HCT116 (cell line): ENCODE measurements at regions not wholly inside any gene's neighbourhood (a gene's known extent, or its start where the extent isn't known, plus 50 kb on each side); places are given as distances from the start of the nearest gene placed in this dataset.

Experiments
- ATAC-seq: fragments of 200-7000 bp; cut with Tn5 transposase; 2 replicates; pipeline ENCODE4 v1.9.1; 2020; ENCODE audit warnings: mild to moderate bottlenecking, moderate library complexity
- BruUV-seq: library from RNA; stranded (reverse); fragments of 400-500 nt; replicated peaks from 2 replicates; lab custom pipeline; 2021; lab: Mats Ljungman, UMichigan
- CTCF ChIA-PET: fragments of 300-600 bp; sonication (Branson Sonifier 250); formaldehyde crosslinking; loops from one replicate; lab custom pipeline; 2021; ENCODE audit warnings: antibody characterized with exemption; lab: Charles Lee
- POLR2A ChIA-PET: fragments of 300-600, 350-600 bp; sonication (Branson Sonifier 250); formaldehyde crosslinking; loops from one replicate; lab custom pipeline; 2021; ENCODE audit warnings: antibody characterized with exemption; lab: Charles Lee
- RAD21 ChIA-PET, 2 experiments: fragments of 300-600 bp; sonication (Branson Sonifier 250); formaldehyde crosslinking; loops; one replicate each; lab custom pipeline; 2023; ENCODE audit warnings: low total read pairs in 2 of 2; ENCODE audit not compliant: uncharacterized antibody in 2 of 2, unreplicated experiment in 2 of 2, low non-redundant PET in 1 of 2; lab: Charles Lee
- DNase-seq: peaks from one replicate; pipeline ENCODE4 v3.0.0-alpha.2; 2010; ENCODE audit warnings: low read depth, low spot score
- H2AFZ ChIP-seq: fragments of 200-600 bp; shearing (Covaris generic), sonication (generic); 2 replicates; pipeline ENCODE4 v1.6.1; 2017; ENCODE audit warnings: low read depth, mixed run types, mixed read lengths, antibody characterized with exemption, low read length; ENCODE audit not compliant: poor library complexity, severe bottlenecking
- H3K27ac ChIP-seq: 2 replicates; pipeline ENCODE4 v1.5.1; 2012; ENCODE audit warnings: low read depth, low read length
- H3K27me3 ChIP-seq: fragments of 200-600 bp; sonication (generic); 2 replicates; pipeline ENCODE4 v1.6.1; 2016; ENCODE audit warnings: mixed run types, low read length, mixed read lengths; ENCODE audit not compliant: insufficient read depth
- H3K36me3 ChIP-seq, 2 experiments: fragments of 200-500 bp in 1 of 2; fragments of 200-600 bp in 1 of 2; sonication (Bioruptor generic) in 1 of 2; sonication (generic) in 1 of 2; 2 replicates each; pipeline versions ENCODE4 v1.5.1 to v1.6.1; 2014 to 2016; ENCODE audit warnings: low read length in 2 of 2, inconsistent platforms in 1 of 2, mixed read lengths in 1 of 2, mixed run types in 1 of 2; ENCODE audit not compliant: insufficient read depth in 2 of 2, control insufficient read depth in 1 of 2
- H3K4me1 ChIP-seq, 2 experiments: fragments of 200-600 bp in 1 of 2; sonication (generic) in 1 of 2; 2 replicates each; pipeline versions ENCODE4 v1.5.1 to v1.6.1; 2012 to 2017; ENCODE audit warnings: low read length in 2 of 2, inconsistent platforms in 1 of 2, mild to moderate bottlenecking in 1 of 2, mixed read lengths in 1 of 2, mixed run types in 1 of 2, moderate library complexity in 1 of 2; ENCODE audit not compliant: insufficient read depth in 2 of 2, control insufficient read depth in 1 of 2
- H3K4me2 ChIP-seq: fragments of 200-600 bp; sonication (generic); 2 replicates; pipeline ENCODE4 v1.6.1; 2017; ENCODE audit warnings: mixed run types, low read length, mixed read lengths
- H3K4me3 ChIP-seq, 2 experiments: fragments of 200-600 bp in 1 of 2; sonication (generic) in 1 of 2; replicated peaks in 1 of 2; 2 replicates each; pipeline ENCODE4 v1.5.1; 2011 to 2016; ENCODE audit warnings: low read length in 2 of 2, control low read depth in 1 of 2, low read depth in 1 of 2, mild to moderate bottlenecking in 1 of 2, mixed read lengths in 1 of 2, mixed run types in 1 of 2
- H3K79me2 ChIP-seq: fragments of 200-600 bp; sonication (generic); 2 replicates; pipeline ENCODE4 v1.6.1; 2017; ENCODE audit warnings: mild to moderate bottlenecking, mixed run types, low read length, moderate library complexity, mixed read lengths; ENCODE audit not compliant: insufficient read depth
- H3K9ac ChIP-seq: fragments of 200-600 bp; sonication (generic); 2 replicates; pipeline ENCODE4 v1.6.1; 2016; ENCODE audit warnings: low read length, mixed read lengths
- H3K9me2 ChIP-seq: fragments of 200-600 bp; sonication (generic), shearing (Covaris generic); 2 replicates; pipeline ENCODE4 v1.6.1; 2017; ENCODE audit warnings: mixed run types, mild to moderate bottlenecking, moderate library complexity; ENCODE audit not compliant: insufficient read depth
- H3K9me3 ChIP-seq, 2 experiments: fragments of 200-500 bp in 1 of 2; fragments of 200-600 bp in 1 of 2; sonication (Bioruptor generic) in 1 of 2; sonication (generic) in 1 of 2; 2 replicates each; pipeline ENCODE4 v1.6.1; 2014 to 2017; ENCODE audit warnings: low read length in 2 of 2, mixed read lengths in 2 of 2, inconsistent platforms in 1 of 2, low read depth in 1 of 2, mild to moderate bottlenecking in 1 of 2, mixed run types in 1 of 2, moderate library complexity in 1 of 2; ENCODE audit not compliant: control insufficient read depth in 1 of 2, insufficient read depth in 1 of 2
- H4K20me1 ChIP-seq: fragments of 200-600 bp; sonication (generic), shearing (Covaris generic); 2 replicates; pipeline ENCODE4 v1.6.1; 2017; ENCODE audit warnings: mixed run types, mild to moderate bottlenecking, moderate library complexity; ENCODE audit not compliant: insufficient read depth
- ATF3 ChIP-seq: IDR thresholded peaks from 2 replicates; pipeline ENCODE4 v1.6.1; 2012
- CBX3 ChIP-seq: IDR thresholded peaks from 2 replicates; pipeline ENCODE4 v1.6.1; 2012; ENCODE audit warnings: low read depth
- EGR1 ChIP-seq: IDR thresholded peaks from 2 replicates; pipeline ENCODE4 v1.6.1; 2012; ENCODE audit warnings: low read depth
- ELF1 ChIP-seq: IDR thresholded peaks from 2 replicates; pipeline ENCODE4 v1.6.1; 2012; ENCODE audit warnings: low read depth, borderline replicate concordance
- EZH2 ChIP-seq: fragments of 200-600 bp; sonication (generic); IDR thresholded peaks from 2 replicates; pipeline ENCODE4 v1.6.1; 2017; ENCODE audit warnings: antibody characterized with exemption, mixed run types
- EZH2phosphoT487 ChIP-seq: fragments of 200-600 bp; IDR thresholded peaks from 2 replicates; pipeline ENCODE4 v1.6.1; 2018; ENCODE audit warnings: antibody characterized with exemption, borderline replicate concordance
- FOSL1 ChIP-seq: IDR thresholded peaks from 2 replicates; pipeline ENCODE4 v1.6.1; 2012; ENCODE audit warnings: low read depth
- JUND ChIP-seq: IDR thresholded peaks from 2 replicates; pipeline ENCODE4 v1.6.1; 2012
- MAX ChIP-seq: IDR thresholded peaks from 2 replicates; pipeline ENCODE4 v1.6.1; 2012
- POLR2AphosphoS5 ChIP-seq: IDR thresholded peaks from 2 replicates; pipeline ENCODE4 v1.6.1; 2011; ENCODE audit warnings: mild to moderate bottlenecking, low read depth, low read length, moderate library complexity
- RAD21 ChIP-seq: IDR thresholded peaks from 2 replicates; pipeline ENCODE4 v1.6.1; 2012; ENCODE audit warnings: low read depth, mild to moderate bottlenecking
- REST ChIP-seq: IDR thresholded peaks from 2 replicates; pipeline ENCODE4 v1.6.1; 2012; ENCODE audit warnings: low read depth
- SIN3A ChIP-seq: IDR thresholded peaks from 2 replicates; pipeline ENCODE4 v1.6.1; 2012; ENCODE audit warnings: low read depth
- SP1 ChIP-seq: IDR thresholded peaks from 2 replicates; pipeline ENCODE4 v1.6.1; 2012; ENCODE audit warnings: low read depth
- SRF ChIP-seq: IDR thresholded peaks from 2 replicates; pipeline ENCODE4 v1.6.1; 2012; ENCODE audit warnings: low read depth
- TCF7L2 ChIP-seq: IDR thresholded peaks from 2 replicates; pipeline ENCODE4 v1.7.0; 2011; ENCODE audit warnings: borderline replicate concordance, inconsistent platforms; ENCODE audit not compliant: insufficient read depth, insufficient read length; ENCODE audit errors: extremely low read depth
- YY1 ChIP-seq: IDR thresholded peaks from 2 replicates; pipeline ENCODE4 v1.6.1; 2011; ENCODE audit warnings: low read length, low read depth, moderate library complexity, mild to moderate bottlenecking; ENCODE audit not compliant: insufficient replicate concordance; ENCODE audit errors: extremely low read depth
- ZBTB33 ChIP-seq: IDR thresholded peaks from 2 replicates; pipeline ENCODE4 v1.6.1; 2011; ENCODE audit warnings: mild to moderate bottlenecking, low read length, moderate library complexity; ENCODE audit not compliant: insufficient replicate concordance; ENCODE audit errors: extremely low read depth
- ZFX ChIP-seq: fragments of 450-650 bp; IDR thresholded peaks from 2 replicates; pipeline ENCODE4 v1.6.1; 2017
- ZNF274 ChIP-seq: fragments of 200-500 bp; sonication (Bioruptor generic); IDR thresholded peaks from 2 replicates; pipeline ENCODE4 v1.6.1; 2014; ENCODE audit warnings: mild to moderate bottlenecking, low read depth, low read length, inconsistent platforms
- intact Hi-C: fragments of 100-400 bp; cut with micrococcal nuclease; formaldehyde crosslinking; loops from 2 replicates; pipeline ENCODE4 v1.10.0; 2022

- no peaks in the 10 kb centered on the region for H4K20me1 ChIP-seq
- H3K4me3 ChIP-seq: no peak overlapping the region
- POLR2A ChIA-PET: no interaction called here
- no peaks in the 10 kb centered on the region for H3K9me3 ChIP-seq
- no peak overlapping the region for H3K9ac ChIP-seq
- no peaks in the 10 kb centered on the region for H3K4me1 ChIP-seq
- H3K27ac ChIP-seq: no peak overlapping the region
- RAD21 ChIA-PET: no interaction called here
- no peaks in the 10 kb centered on the region for H3K79me2 ChIP-seq
- no peak for ATAC-seq
- no peaks in the 10 kb centered on the region; the same call in 1 of the 2 replicates for H3K27me3 ChIP-seq
- H3K4me2 ChIP-seq: no peak overlapping the region
- DNase-seq: no peak
- no TSS peak for BruUV-seq
- H3K36me3 ChIP-seq: no peaks in the 10 kb centered on the region
- H2AFZ ChIP-seq: no peak overlapping the region
- intact Hi-C loops: no loop called here
- no peak for TF ChIP-seq SIN3A
- no peak for TF ChIP-seq ATF3
- TF ChIP-seq MAX: no peak
- no peak for TF ChIP-seq ZFX
- TF ChIP-seq EZH2: no peak
- no peak for TF ChIP-seq EGR1
- TF ChIP-seq TCF7L2: no peak
- no peak for TF ChIP-seq JUND
- no peak for TF ChIP-seq SRF
- TF ChIP-seq CBX3: no peak
- TF ChIP-seq REST: no peak
- TF ChIP-seq SP1: no peak
- no peak for TF ChIP-seq EZH2phosphoT487
- TF ChIP-seq ZNF274: no peak
- TF ChIP-seq ELF1: no peak
- TF ChIP-seq ZBTB33: no peak
- no peak for TF ChIP-seq RAD21
- no peak for TF ChIP-seq FOSL1
- TF ChIP-seq YY1: no peak
- TF ChIP-seq POLR2AphosphoS5: no peak
- no peaks in the 10 kb centered on the region for H3K9me2 ChIP-seq
- CTCF ChIA-PET: no interaction called here
These were observed 223.0 kb downstream of the LTN1 start for GRCh38 chr21:28769683-28770082.
